ENCODE measurements at regions not wholly inside any gene's neighbourhood (a gene's known extent, or its start where the extent isn't known, plus 50 kb on each side); places are given as distances from the start of the nearest gene placed in this dataset.

DNA sequence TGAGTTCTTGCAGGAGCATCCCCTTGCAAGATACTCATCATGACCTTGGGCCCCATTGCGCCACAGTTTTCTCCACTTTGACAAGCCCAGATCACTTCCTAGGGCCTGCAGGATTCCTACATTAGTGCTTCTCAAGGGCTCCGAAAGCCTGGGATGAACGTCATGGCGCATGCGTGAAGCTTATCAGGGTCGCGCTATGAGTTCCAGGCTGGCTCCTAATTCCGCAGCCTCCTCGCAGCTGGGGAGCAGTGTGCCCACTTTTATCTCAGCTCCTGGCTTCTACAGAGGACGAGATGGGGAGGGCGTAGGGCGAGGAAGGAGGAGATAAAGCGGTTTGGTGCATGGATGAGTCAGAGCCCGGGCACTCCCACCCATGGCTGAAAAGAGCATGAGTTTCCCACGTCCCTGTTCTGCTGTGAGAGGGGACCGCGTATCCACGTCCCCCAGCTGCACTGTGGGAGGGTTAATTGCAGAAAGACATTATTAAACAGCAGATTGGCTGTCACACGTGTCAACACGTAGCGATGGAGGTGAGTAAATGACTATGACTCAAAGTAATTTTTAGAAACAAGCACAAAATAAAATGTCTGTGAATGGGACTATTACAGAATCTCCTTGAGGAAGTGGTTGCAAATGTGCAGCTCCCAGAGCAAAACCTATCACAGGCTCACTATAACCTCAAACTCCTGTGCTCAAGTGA is 72.9 kb upstream of the DSP start:
- intact Hi-C loops (cut with DNase I, micrococcal nuclease), result no loop called here
- H3K27me3 Mint-ChIP-seq, result peaks cover 6% of the 10 kb centered on the region
- POLR2A ChIA-PET, result interaction anchor here (0.7 kb wide), 2 partner anchors 40 to 136 kb away, joined by 3 to 4 read pairs; no protein-coding TSS in a partner anchor
- no peaks in the 10 kb centered on the region for H3K36me3 Mint-ChIP-seq (ENCODE audit: low read depth)
- no peak overlapping the region for H3K4me3 Mint-ChIP-seq
- no peaks in the 10 kb centered on the region for H3K4me1 Mint-ChIP-seq
- no peak overlapping the region for H3K27ac Mint-ChIP-seq
- H3K9me3 Mint-ChIP-seq (ENCODE audit: low read depth), result no peaks in the 10 kb centered on the region
- peak; percentile 8 for DNase-seq
- CTCF ChIA-PET, result interaction anchor here (0.8 kb wide), 1 partner anchor 193 kb away, joined by 3 read pairs; no protein-coding TSS in a partner anchor
- ATAC-seq, result peak; percentile 44

DNA sequence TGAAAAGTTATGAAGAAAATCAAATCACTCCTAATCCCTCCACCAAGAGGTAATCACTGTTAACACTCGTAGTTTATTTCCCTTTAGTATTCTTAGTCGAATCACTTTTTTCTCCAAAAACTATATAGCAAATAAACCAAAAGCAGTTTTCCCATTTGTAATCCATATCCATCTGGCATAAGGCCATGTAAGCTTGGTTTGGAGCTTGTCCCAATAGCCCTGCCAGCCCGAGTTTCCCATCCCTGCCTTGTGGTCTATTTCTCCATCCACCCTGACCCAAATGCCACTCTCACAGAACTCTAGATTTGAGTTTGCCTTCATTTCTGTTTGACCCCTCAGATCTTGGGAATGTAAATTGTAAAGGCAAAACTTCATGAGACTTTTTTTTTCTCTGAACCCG is 71.8 kb upstream of the DSP start:
- Mint-ChIP-seq H3K36me3 (ENCODE audit: low read depth) (no peaks in the 10 kb centered on the region), H3K27me3 (peaks cover 4% of the 10 kb centered on the region), H3K4me1 (no peaks in the 10 kb centered on the region), H3K27ac (no peak overlapping the region), H3K9me3 (ENCODE audit: low read depth) (no peaks in the 10 kb centered on the region), H3K4me3 (no peak overlapping the region)
- intact Hi-C loops (cut with DNase I, micrococcal nuclease), result no loop called here
- ChIA-PET CTCF (no interaction called here), POLR2A (no interaction called here)
- no peak for ATAC-seq
- no peak for DNase-seq

- no peak for DNase-seq
- POLR2A ChIA-PET, result no interaction called here
- Mint-ChIP-seq H3K4me1 (no peaks in the 10 kb centered on the region), H3K36me3 (ENCODE audit: low read depth) (no peaks in the 10 kb centered on the region), H3K9me3 (ENCODE audit: low read depth) (no peaks in the 10 kb centered on the region), H3K27me3 (peaks cover 4% of the 10 kb centered on the region), H3K27ac (no peak overlapping the region), H3K4me3 (no peak overlapping the region)
- intact Hi-C loops (cut with DNase I, micrococcal nuclease), result no loop called here
- no peak for ATAC-seq
- CTCF ChIA-PET, result no interaction called here
Observed at GRCh38 chr6:7471171-7471570, 70.3 kb upstream of the DSP start.

DNA sequence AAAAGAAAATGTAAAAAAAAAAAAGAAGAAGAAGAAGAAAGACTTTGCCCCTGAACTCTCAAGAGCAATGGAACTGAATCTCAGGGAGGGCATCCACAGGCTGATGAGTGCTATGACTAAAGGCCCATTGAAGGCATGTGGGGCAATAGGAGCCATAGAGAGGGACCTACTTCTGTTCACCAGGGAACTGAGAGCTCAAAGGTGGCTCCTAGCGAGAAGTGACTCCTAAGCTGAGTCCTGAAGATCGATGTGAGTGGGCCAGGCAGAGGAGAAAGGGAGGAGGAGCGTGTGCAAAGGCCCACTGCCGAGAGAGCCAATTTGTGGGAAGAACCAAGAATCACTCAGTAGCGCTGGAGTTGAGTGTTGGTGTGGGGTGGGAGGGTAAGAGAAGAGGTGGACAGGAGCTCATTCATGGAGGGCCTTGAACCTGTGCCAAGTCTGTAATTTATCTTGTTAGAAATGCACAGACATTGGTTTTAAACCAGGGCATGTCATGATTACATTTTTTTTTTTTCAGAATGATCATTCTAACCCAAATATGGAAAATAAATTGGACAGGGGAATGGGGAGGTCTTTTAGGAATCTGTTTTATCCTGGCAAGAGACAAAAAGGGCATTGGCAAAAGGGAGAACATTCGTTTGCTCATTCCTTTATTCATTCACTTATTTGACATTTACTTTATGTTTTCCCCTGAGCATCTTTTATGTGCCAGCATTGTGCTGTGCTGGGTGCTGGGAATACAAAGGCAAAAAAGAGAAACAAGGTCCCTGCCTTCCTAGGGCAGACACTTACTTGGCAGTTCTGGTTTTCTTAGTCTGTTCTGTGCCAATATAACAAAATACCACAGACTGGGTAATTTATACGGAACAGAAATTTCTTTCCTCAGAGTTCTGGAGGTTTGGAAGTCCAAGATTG is 67.4 kb upstream of the DSP start:
- ATAC-seq (no peak), DNase-seq (no peak)
- no peaks in the 10 kb centered on the region for H3K9me3 Mint-ChIP-seq (ENCODE audit: low read depth)
- ChIA-PET POLR2A (no interaction called here), CTCF (no interaction called here)
- H3K4me1 Mint-ChIP-seq, result no peaks in the 10 kb centered on the region
- H3K27ac Mint-ChIP-seq, result no peak overlapping the region
- intact Hi-C loops (cut with DNase I, micrococcal nuclease), result no loop called here
- H3K36me3 Mint-ChIP-seq (ENCODE audit: low read depth), result no peaks in the 10 kb centered on the region
- no peak overlapping the region for H3K4me3 Mint-ChIP-seq
- H3K27me3 Mint-ChIP-seq, result peaks cover 4% of the 10 kb centered on the region

DNA sequence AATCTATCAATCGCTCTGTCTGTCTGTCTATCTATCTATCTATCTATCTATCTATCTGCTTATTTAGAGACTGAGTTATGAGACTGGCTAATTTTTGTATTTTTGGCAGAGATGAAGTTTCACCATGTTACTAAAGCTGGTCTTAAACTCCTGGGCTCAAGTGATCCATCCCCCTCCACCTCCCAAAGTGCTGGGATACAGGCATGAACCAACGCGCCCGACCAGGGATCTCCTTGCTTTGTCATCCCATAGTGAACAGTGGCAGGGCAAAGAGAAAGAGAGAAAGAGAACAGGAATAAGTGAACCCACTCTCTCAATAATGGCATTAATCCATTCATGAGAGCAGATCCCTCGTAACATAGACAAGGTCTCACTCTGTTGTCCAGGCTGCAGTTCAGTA is 66.4 kb upstream of the DSP start:
- Mint-ChIP-seq H3K9me3 (ENCODE audit: low read depth) (no peaks in the 10 kb centered on the region), H3K27ac (no peak overlapping the region), H3K27me3 (peaks cover 4% of the 10 kb centered on the region), H3K36me3 (ENCODE audit: low read depth) (no peaks in the 10 kb centered on the region), H3K4me1 (no peaks in the 10 kb centered on the region), H3K4me3 (no peak overlapping the region)
- ATAC-seq (no peak), DNase-seq (no peak)
- ChIA-PET POLR2A (no interaction called here), CTCF (no interaction called here)
- intact Hi-C loops (cut with DNase I, micrococcal nuclease), result no loop called here

DNA sequence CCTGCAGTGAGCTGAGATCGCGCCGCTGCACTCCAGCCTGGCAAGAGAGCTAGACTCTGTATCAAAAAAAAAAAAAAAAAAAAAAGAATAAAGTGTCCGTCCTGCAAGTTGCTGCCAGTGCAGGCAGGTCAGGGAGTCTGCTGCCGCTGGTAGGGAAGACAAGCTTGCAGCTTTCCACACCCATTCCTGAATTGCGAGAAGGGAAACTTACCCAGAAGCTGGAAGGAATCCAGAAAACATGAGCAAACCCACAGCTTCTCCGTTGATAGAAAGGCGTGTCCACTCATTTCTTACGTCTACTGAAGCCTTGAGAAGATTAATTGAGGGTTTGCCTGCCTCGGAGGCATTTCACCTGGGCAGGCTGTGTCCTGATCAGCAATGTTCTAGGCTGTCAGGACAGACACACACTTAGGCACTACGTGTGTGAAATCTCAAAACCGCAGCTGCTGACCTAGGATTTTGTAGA is 61.6 kb upstream of the DSP start:
- DNase-seq (no peak), ATAC-seq (no peak)
- no peak overlapping the region for H3K27ac Mint-ChIP-seq
- intact Hi-C loops (cut with DNase I, micrococcal nuclease), result no loop called here
- no peak overlapping the region for H3K4me3 Mint-ChIP-seq
- H3K27me3 Mint-ChIP-seq, result no peaks in the 10 kb centered on the region
- H3K4me1 Mint-ChIP-seq, result no peaks in the 10 kb centered on the region
- CTCF ChIA-PET, result no interaction called here
- H3K9me3 Mint-ChIP-seq (ENCODE audit: low read depth), result no peaks in the 10 kb centered on the region
- POLR2A ChIA-PET, result no interaction called here
- H3K36me3 Mint-ChIP-seq (ENCODE audit: low read depth), result no peaks in the 10 kb centered on the region

GRCh38 chr6:7484666-7485065 is 56.8 kb upstream of the DSP start:
- POLR2A ChIA-PET, result no interaction called here
- CTCF ChIA-PET, result no interaction called here
- no peak overlapping the region for H3K27ac Mint-ChIP-seq
- peaks cover 2% of the 10 kb centered on the region for H3K27me3 Mint-ChIP-seq
- ATAC-seq (no peak), DNase-seq (no peak)
- intact Hi-C loops (cut with DNase I, micrococcal nuclease), result no loop called here
- H3K9me3 Mint-ChIP-seq (ENCODE audit: low read depth), result no peaks in the 10 kb centered on the region
- no peaks in the 10 kb centered on the region for H3K4me1 Mint-ChIP-seq
- H3K4me3 Mint-ChIP-seq, result no peak overlapping the region
- no peaks in the 10 kb centered on the region for H3K36me3 Mint-ChIP-seq (ENCODE audit: low read depth)

DNA sequence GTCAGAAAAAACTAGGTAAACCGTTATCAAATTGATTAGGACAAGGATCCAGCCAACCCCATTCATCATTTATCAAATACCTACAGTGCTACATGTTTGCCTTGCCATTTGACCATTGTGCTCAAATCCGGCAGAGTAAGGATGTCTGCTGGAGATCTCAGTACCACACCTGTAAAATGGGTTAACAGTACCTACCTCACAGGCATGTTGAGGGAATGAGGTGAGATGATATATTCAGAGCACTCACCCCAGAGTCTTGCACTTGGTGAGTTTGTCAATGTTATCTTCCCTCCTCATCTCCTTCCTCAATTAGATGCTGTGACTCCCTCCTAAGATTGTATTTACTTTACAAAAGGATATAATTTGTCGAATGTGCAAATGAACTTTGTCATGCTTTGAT is 54.5 kb upstream of the DSP start:
- no peak for DNase-seq
- ChIA-PET CTCF (interaction anchor here (0.7 kb wide), 1 partner anchor 211 kb away, joined by 3 read pairs; no protein-coding TSS in a partner anchor), POLR2A (no interaction called here)
- no peak overlapping the region for H3K27ac Mint-ChIP-seq
- intact Hi-C loops (cut with DNase I, micrococcal nuclease), result no loop called here
- no peaks in the 10 kb centered on the region for H3K4me1 Mint-ChIP-seq
- no peaks in the 10 kb centered on the region for H3K9me3 Mint-ChIP-seq (ENCODE audit: low read depth)
- peaks cover 6% of the 10 kb centered on the region for H3K27me3 Mint-ChIP-seq
- ATAC-seq, result no peak
- H3K4me3 Mint-ChIP-seq, result no peak overlapping the region
- no peaks in the 10 kb centered on the region for H3K36me3 Mint-ChIP-seq (ENCODE audit: low read depth)

DNA sequence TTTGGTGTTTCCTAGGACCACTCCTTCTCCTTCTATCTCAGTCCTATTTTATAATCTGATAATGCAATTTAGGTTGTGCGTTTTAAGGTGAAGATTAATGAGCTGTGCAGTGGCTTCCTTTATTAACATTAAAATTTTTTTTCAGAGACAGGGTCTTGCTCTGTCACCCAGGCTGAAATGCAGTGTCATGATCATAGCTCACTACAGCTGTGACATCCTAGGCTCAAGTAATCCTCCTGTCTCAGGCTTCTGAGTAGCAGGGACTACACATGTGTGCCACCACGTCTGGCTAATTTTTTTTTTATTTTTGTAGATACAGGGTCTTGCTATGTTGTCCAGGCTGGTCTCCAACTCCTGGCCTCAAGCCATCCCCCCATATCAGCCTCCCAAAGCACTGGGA is 53.0 kb upstream of the DSP start:
- H3K4me3 Mint-ChIP-seq, result no peak overlapping the region
- ATAC-seq (no peak), DNase-seq (no peak)
- H3K27ac Mint-ChIP-seq, result no peak overlapping the region
- CTCF ChIA-PET, result no interaction called here
- intact Hi-C loops (cut with DNase I, micrococcal nuclease), result no loop called here
- POLR2A ChIA-PET, result no interaction called here
- H3K9me3 Mint-ChIP-seq (ENCODE audit: low read depth), result no peaks in the 10 kb centered on the region
- no peaks in the 10 kb centered on the region for H3K36me3 Mint-ChIP-seq (ENCODE audit: low read depth)
- no peaks in the 10 kb centered on the region for H3K4me1 Mint-ChIP-seq
- H3K27me3 Mint-ChIP-seq, result peaks cover 12% of the 10 kb centered on the region

- intact Hi-C loops (cut with DNase I, micrococcal nuclease), result no loop called here
- CTCF ChIA-PET, result no interaction called here
- Mint-ChIP-seq H3K27ac (no peak overlapping the region), H3K9me3 (ENCODE audit: low read depth) (no peaks in the 10 kb centered on the region), H3K4me1 (no peaks in the 10 kb centered on the region), H3K27me3 (peaks cover 17% of the 10 kb centered on the region), H3K4me3 (no peak overlapping the region), H3K36me3 (ENCODE audit: low read depth) (no peaks in the 10 kb centered on the region)
- ATAC-seq (no peak), DNase-seq (no peak)
- POLR2A ChIA-PET, result no interaction called here
Observed at GRCh38 chr6:7489376-7489775, 52.1 kb upstream of the DSP start.

All from activated CD4-positive, alpha-beta T cell treated with anti-CD3 and anti-CD28 coated beads for 36 hours (primary cell).